HCT116 (cell line): ENCODE measurements at regions not wholly inside any gene's neighbourhood (a gene's known extent, or its start where the extent isn't known, plus 50 kb on each side); places are given as distances from the start of the nearest gene placed in this dataset.

Experiments
- ATAC-seq: fragments of 200-7000 bp; cut with Tn5 transposase; 2 replicates; pipeline ENCODE4 v1.9.1; 2020; ENCODE audit warnings: mild to moderate bottlenecking, moderate library complexity
- BruUV-seq: library from RNA; stranded (reverse); fragments of 400-500 nt; replicated peaks from 2 replicates; lab custom pipeline; 2021; lab: Mats Ljungman, UMichigan
- CTCF ChIA-PET: fragments of 300-600 bp; sonication (Branson Sonifier 250); formaldehyde crosslinking; loops from one replicate; lab custom pipeline; 2021; ENCODE audit warnings: antibody characterized with exemption; lab: Charles Lee
- POLR2A ChIA-PET: fragments of 300-600, 350-600 bp; sonication (Branson Sonifier 250); formaldehyde crosslinking; loops from one replicate; lab custom pipeline; 2021; ENCODE audit warnings: antibody characterized with exemption; lab: Charles Lee
- RAD21 ChIA-PET, 2 experiments: fragments of 300-600 bp; sonication (Branson Sonifier 250); formaldehyde crosslinking; loops; one replicate each; lab custom pipeline; 2023; ENCODE audit warnings: low total read pairs in 2 of 2; ENCODE audit not compliant: uncharacterized antibody in 2 of 2, unreplicated experiment in 2 of 2, low non-redundant PET in 1 of 2; lab: Charles Lee
- DNase-seq: peaks from one replicate; pipeline ENCODE4 v3.0.0-alpha.2; 2010; ENCODE audit warnings: low read depth, low spot score
- H2AFZ ChIP-seq: fragments of 200-600 bp; shearing (Covaris generic), sonication (generic); 2 replicates; pipeline ENCODE4 v1.6.1; 2017; ENCODE audit warnings: low read depth, mixed run types, mixed read lengths, antibody characterized with exemption, low read length; ENCODE audit not compliant: poor library complexity, severe bottlenecking
- H3K27ac ChIP-seq: 2 replicates; pipeline ENCODE4 v1.5.1; 2012; ENCODE audit warnings: low read depth, low read length
- H3K27me3 ChIP-seq: fragments of 200-600 bp; sonication (generic); 2 replicates; pipeline ENCODE4 v1.6.1; 2016; ENCODE audit warnings: mixed run types, low read length, mixed read lengths; ENCODE audit not compliant: insufficient read depth
- H3K36me3 ChIP-seq, 2 experiments: fragments of 200-500 bp in 1 of 2; fragments of 200-600 bp in 1 of 2; sonication (Bioruptor generic) in 1 of 2; sonication (generic) in 1 of 2; 2 replicates each; pipeline versions ENCODE4 v1.5.1 to v1.6.1; 2014 to 2016; ENCODE audit warnings: low read length in 2 of 2, inconsistent platforms in 1 of 2, mixed read lengths in 1 of 2, mixed run types in 1 of 2; ENCODE audit not compliant: insufficient read depth in 2 of 2, control insufficient read depth in 1 of 2
- H3K4me1 ChIP-seq, 2 experiments: fragments of 200-600 bp in 1 of 2; sonication (generic) in 1 of 2; 2 replicates each; pipeline versions ENCODE4 v1.5.1 to v1.6.1; 2012 to 2017; ENCODE audit warnings: low read length in 2 of 2, inconsistent platforms in 1 of 2, mild to moderate bottlenecking in 1 of 2, mixed read lengths in 1 of 2, mixed run types in 1 of 2, moderate library complexity in 1 of 2; ENCODE audit not compliant: insufficient read depth in 2 of 2, control insufficient read depth in 1 of 2
- H3K4me2 ChIP-seq: fragments of 200-600 bp; sonication (generic); 2 replicates; pipeline ENCODE4 v1.6.1; 2017; ENCODE audit warnings: mixed run types, low read length, mixed read lengths
- H3K4me3 ChIP-seq, 2 experiments: fragments of 200-600 bp in 1 of 2; sonication (generic) in 1 of 2; replicated peaks in 1 of 2; 2 replicates each; pipeline ENCODE4 v1.5.1; 2011 to 2016; ENCODE audit warnings: low read length in 2 of 2, control low read depth in 1 of 2, low read depth in 1 of 2, mild to moderate bottlenecking in 1 of 2, mixed read lengths in 1 of 2, mixed run types in 1 of 2
- H3K79me2 ChIP-seq: fragments of 200-600 bp; sonication (generic); 2 replicates; pipeline ENCODE4 v1.6.1; 2017; ENCODE audit warnings: mild to moderate bottlenecking, mixed run types, low read length, moderate library complexity, mixed read lengths; ENCODE audit not compliant: insufficient read depth
- H3K9ac ChIP-seq: fragments of 200-600 bp; sonication (generic); 2 replicates; pipeline ENCODE4 v1.6.1; 2016; ENCODE audit warnings: low read length, mixed read lengths
- H3K9me2 ChIP-seq: fragments of 200-600 bp; sonication (generic), shearing (Covaris generic); 2 replicates; pipeline ENCODE4 v1.6.1; 2017; ENCODE audit warnings: mixed run types, mild to moderate bottlenecking, moderate library complexity; ENCODE audit not compliant: insufficient read depth
- H3K9me3 ChIP-seq, 2 experiments: fragments of 200-500 bp in 1 of 2; fragments of 200-600 bp in 1 of 2; sonication (Bioruptor generic) in 1 of 2; sonication (generic) in 1 of 2; 2 replicates each; pipeline ENCODE4 v1.6.1; 2014 to 2017; ENCODE audit warnings: low read length in 2 of 2, mixed read lengths in 2 of 2, inconsistent platforms in 1 of 2, low read depth in 1 of 2, mild to moderate bottlenecking in 1 of 2, mixed run types in 1 of 2, moderate library complexity in 1 of 2; ENCODE audit not compliant: control insufficient read depth in 1 of 2, insufficient read depth in 1 of 2
- H4K20me1 ChIP-seq: fragments of 200-600 bp; sonication (generic), shearing (Covaris generic); 2 replicates; pipeline ENCODE4 v1.6.1; 2017; ENCODE audit warnings: mixed run types, mild to moderate bottlenecking, moderate library complexity; ENCODE audit not compliant: insufficient read depth
- CBX3 ChIP-seq: IDR thresholded peaks from 2 replicates; pipeline ENCODE4 v1.6.1; 2012; ENCODE audit warnings: low read depth
- EZH2phosphoT487 ChIP-seq: fragments of 200-600 bp; IDR thresholded peaks from 2 replicates; pipeline ENCODE4 v1.6.1; 2018; ENCODE audit warnings: antibody characterized with exemption, borderline replicate concordance
- FOSL1 ChIP-seq: IDR thresholded peaks from 2 replicates; pipeline ENCODE4 v1.6.1; 2012; ENCODE audit warnings: low read depth
- TCF7L2 ChIP-seq: IDR thresholded peaks from 2 replicates; pipeline ENCODE4 v1.7.0; 2011; ENCODE audit warnings: borderline replicate concordance, inconsistent platforms; ENCODE audit not compliant: insufficient read depth, insufficient read length; ENCODE audit errors: extremely low read depth
- ZFX ChIP-seq: fragments of 450-650 bp; IDR thresholded peaks from 2 replicates; pipeline ENCODE4 v1.6.1; 2017
- ZNF274 ChIP-seq: fragments of 200-500 bp; sonication (Bioruptor generic); IDR thresholded peaks from 2 replicates; pipeline ENCODE4 v1.6.1; 2014; ENCODE audit warnings: mild to moderate bottlenecking, low read depth, low read length, inconsistent platforms
- intact Hi-C: fragments of 100-400 bp; cut with micrococcal nuclease; formaldehyde crosslinking; loops from 2 replicates; pipeline ENCODE4 v1.10.0; 2022
- TF ChIP-seq, protein P1 (sequence below): IDR thresholded peaks from 2 replicates; pipeline ENCODE4 v1.6.1; 2012
- TF ChIP-seq, protein P2 (sequence below), 3 experiments: fragments of 200-600 bp in 1 of 3; sonication (generic) in 1 of 3; IDR thresholded peaks in 2 of 3; conservative IDR thresholded peaks in 1 of 3; 2 replicates each; pipeline ENCODE4 v1.5.1; 2012 to 2017; ENCODE audit warnings: low read depth in 2 of 3, low read length in 2 of 3, antibody characterized with exemption in 1 of 3, borderline replicate concordance in 1 of 3, control low read depth in 1 of 3, mild to moderate bottlenecking in 1 of 3, mixed read lengths in 1 of 3, mixed run types in 1 of 3, moderate library complexity in 1 of 3; ENCODE audit not compliant: insufficient read depth in 1 of 3
- TF ChIP-seq, protein P3 (sequence below): IDR thresholded peaks from 2 replicates; pipeline ENCODE4 v1.6.1; 2012; ENCODE audit warnings: low read depth

- no peak overlapping the region for H2AFZ ChIP-seq
- H4K20me1 ChIP-seq, result no peaks in the 10 kb centered on the region
- H3K4me1 ChIP-seq, result peaks cover 0 to 5% of the 10 kb centered on the region in 2 experiments; a peak in 2 of 4 replicates
- POLR2A ChIA-PET, result no interaction called here
- no peak overlapping the region for H3K4me3 ChIP-seq
- H3K36me3 ChIP-seq, result no peaks in the 10 kb centered on the region
- no peak overlapping the region for H3K27ac ChIP-seq
- H3K27me3 ChIP-seq, result peaks cover 40% of the 10 kb centered on the region
- ATAC-seq (no peak), DNase-seq (no peak)
- RAD21 ChIA-PET, result no interaction called here
- no TSS peak for BruUV-seq
- TF ChIP-seq, protein P1, sequence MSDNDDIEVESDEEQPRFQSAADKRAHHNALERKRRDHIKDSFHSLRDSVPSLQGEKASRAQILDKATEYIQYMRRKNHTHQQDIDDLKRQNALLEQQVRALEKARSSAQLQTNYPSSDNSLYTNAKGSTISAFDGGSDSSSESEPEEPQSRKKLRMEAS, result no peak
- TF ChIP-seq TCF7L2 (no peak), ZFX (no peak), FOSL1 (no peak)
- TF ChIP-seq, protein P2, sequence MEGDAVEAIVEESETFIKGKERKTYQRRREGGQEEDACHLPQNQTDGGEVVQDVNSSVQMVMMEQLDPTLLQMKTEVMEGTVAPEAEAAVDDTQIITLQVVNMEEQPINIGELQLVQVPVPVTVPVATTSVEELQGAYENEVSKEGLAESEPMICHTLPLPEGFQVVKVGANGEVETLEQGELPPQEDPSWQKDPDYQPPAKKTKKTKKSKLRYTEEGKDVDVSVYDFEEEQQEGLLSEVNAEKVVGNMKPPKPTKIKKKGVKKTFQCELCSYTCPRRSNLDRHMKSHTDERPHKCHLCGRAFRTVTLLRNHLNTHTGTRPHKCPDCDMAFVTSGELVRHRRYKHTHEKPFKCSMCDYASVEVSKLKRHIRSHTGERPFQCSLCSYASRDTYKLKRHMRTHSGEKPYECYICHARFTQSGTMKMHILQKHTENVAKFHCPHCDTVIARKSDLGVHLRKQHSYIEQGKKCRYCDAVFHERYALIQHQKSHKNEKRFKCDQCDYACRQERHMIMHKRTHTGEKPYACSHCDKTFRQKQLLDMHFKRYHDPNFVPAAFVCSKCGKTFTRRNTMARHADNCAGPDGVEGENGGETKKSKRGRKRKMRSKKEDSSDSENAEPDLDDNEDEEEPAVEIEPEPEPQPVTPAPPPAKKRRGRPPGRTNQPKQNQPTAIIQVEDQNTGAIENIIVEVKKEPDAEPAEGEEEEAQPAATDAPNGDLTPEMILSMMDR (IDR thresholded peaks at IDR 0.05 in 2 of 3, conservative IDR thresholded peaks at IDR 0.05 in 1 of 3; ENCODE audit: borderline replicate concordance in 1 of 3, insufficient read depth in 1 of 3, low read depth in 2 of 3, low read length in 2 of 3), result no peak
- no peaks in the 10 kb centered on the region for H3K9me3 ChIP-seq
- no peaks in the 10 kb centered on the region for H3K79me2 ChIP-seq
- no peak overlapping the region for H3K9ac ChIP-seq
- intact Hi-C loops, result no loop called here
- no peak overlapping the region for H3K4me2 ChIP-seq
- CTCF ChIA-PET, result no interaction called here
- H3K9me2 ChIP-seq, result no peaks in the 10 kb centered on the region
These were observed 134.7 kb upstream of the E2F8 start for GRCh38 chr11:19375440-19375839.

DNA sequence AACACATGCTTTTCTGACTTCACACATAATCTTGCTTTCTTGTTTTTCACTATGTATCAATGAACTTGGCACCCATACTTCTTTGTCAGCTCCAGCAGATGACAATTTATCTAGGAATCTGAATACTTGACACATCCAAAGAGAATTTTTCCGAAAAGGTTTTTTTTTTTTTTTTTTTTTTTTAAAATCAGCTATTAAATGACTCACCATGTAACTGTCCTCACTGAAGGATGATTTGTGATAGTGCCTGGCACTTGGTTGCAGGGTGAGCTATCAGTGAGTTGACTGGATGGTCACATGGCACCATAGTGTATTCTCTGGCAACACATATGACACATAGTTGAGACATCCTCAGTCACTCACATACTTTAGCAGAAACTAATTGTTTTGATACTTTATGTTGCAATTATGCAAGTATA, 133.4 kb upstream of the E2F8 start:
- Histone ChIP-seq H3K9me3 (no peaks in the 10 kb centered on the region), H3K4me1 (no peaks in the 10 kb centered on the region), H3K79me2 (no peaks in the 10 kb centered on the region), H3K27me3 (peaks cover 53% of the 10 kb centered on the region), H3K4me3 (no peak overlapping the region), H3K9ac (no peak overlapping the region), H4K20me1 (no peaks in the 10 kb centered on the region), H3K4me2 (no peak overlapping the region)
- BruUV-seq, result no TSS peak
- POLR2A ChIA-PET, result no interaction called here
- no peak for ATAC-seq
- DNase-seq, result no peak
- TF ChIP-seq, protein P3, sequence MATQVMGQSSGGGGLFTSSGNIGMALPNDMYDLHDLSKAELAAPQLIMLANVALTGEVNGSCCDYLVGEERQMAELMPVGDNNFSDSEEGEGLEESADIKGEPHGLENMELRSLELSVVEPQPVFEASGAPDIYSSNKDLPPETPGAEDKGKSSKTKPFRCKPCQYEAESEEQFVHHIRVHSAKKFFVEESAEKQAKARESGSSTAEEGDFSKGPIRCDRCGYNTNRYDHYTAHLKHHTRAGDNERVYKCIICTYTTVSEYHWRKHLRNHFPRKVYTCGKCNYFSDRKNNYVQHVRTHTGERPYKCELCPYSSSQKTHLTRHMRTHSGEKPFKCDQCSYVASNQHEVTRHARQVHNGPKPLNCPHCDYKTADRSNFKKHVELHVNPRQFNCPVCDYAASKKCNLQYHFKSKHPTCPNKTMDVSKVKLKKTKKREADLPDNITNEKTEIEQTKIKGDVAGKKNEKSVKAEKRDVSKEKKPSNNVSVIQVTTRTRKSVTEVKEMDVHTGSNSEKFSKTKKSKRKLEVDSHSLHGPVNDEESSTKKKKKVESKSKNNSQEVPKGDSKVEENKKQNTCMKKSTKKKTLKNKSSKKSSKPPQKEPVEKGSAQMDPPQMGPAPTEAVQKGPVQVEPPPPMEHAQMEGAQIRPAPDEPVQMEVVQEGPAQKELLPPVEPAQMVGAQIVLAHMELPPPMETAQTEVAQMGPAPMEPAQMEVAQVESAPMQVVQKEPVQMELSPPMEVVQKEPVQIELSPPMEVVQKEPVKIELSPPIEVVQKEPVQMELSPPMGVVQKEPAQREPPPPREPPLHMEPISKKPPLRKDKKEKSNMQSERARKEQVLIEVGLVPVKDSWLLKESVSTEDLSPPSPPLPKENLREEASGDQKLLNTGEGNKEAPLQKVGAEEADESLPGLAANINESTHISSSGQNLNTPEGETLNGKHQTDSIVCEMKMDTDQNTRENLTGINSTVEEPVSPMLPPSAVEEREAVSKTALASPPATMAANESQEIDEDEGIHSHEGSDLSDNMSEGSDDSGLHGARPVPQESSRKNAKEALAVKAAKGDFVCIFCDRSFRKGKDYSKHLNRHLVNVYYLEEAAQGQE, result no peak
- no peak for TF ChIP-seq CBX3
- TF ChIP-seq, protein P2 (IDR thresholded peaks at IDR 0.05 in 2 of 3, conservative IDR thresholded peaks at IDR 0.05 in 1 of 3; ENCODE audit: borderline replicate concordance in 1 of 3, insufficient read depth in 1 of 3, low read depth in 2 of 3, low read length in 2 of 3), result no peak
- no peak for TF ChIP-seq FOSL1
- TF ChIP-seq EZH2phosphoT487, result no peak
- no peak for TF ChIP-seq ZNF274
- TF ChIP-seq, all 23 proteins: peak for 0
- Histone ChIP-seq H3K27ac (no peak overlapping the region), H3K9me2 (no peaks in the 10 kb centered on the region), H3K36me3 (no peaks in the 10 kb centered on the region), H2AFZ (no peak overlapping the region)
- CTCF ChIA-PET, result no interaction called here
- RAD21 ChIA-PET, result no interaction called here
- intact Hi-C loops, result no loop called here
